Activated CD4-positive, alpha-beta memory T cell treated with anti-CD3 and anti-CD28 coated beads for 36 hours (primary cell): ENCODE measurements at regions not wholly inside any gene's neighbourhood (a gene's known extent, or its start where the extent isn't known, plus 50 kb on each side); places are given as distances from the start of the nearest gene placed in this dataset.

ENCODE experiments used
- CTCF ChIA-PET: fragments of 350-600 bp; sonication (Branson Sonifier 250); formaldehyde crosslinking; loops from one replicate; lab custom pipeline; 2021; ENCODE audit warnings: antibody characterized with exemption, inconsistent platforms; lab: Charles Lee
- POLR2A ChIA-PET: fragments of 350-600 bp; sonication (Branson Sonifier 250); formaldehyde crosslinking; loops from one replicate; lab custom pipeline; 2021; ENCODE audit warnings: antibody characterized with exemption; lab: Charles Lee
- DNase-seq: peaks from one replicate; pipeline ENCODE4 v3.0.0-alpha.2; 2020
- H3K27ac Mint-ChIP-seq: one replicate; pipeline ENCODE4 v1.8.0; 2021; ENCODE audit warnings: mixed read lengths
- H3K27me3 Mint-ChIP-seq: one replicate; pipeline ENCODE4 v1.8.0; 2021; ENCODE audit warnings: mixed read lengths
- H3K36me3 Mint-ChIP-seq: one replicate; pipeline ENCODE4 v1.8.0; 2021; ENCODE audit warnings: mixed read lengths
- H3K4me1 Mint-ChIP-seq: one replicate; pipeline ENCODE4 v1.8.0; 2021; ENCODE audit warnings: low read depth, mixed read lengths
- H3K4me3 Mint-ChIP-seq: one replicate; pipeline ENCODE4 v1.8.0; 2021; ENCODE audit warnings: mild to moderate bottlenecking, mixed read lengths
- H3K9me3 Mint-ChIP-seq: one replicate; pipeline ENCODE4 v1.8.0; 2021; ENCODE audit warnings: mixed read lengths
- intact Hi-C: fragments of 100-400 bp; cut with micrococcal nuclease; formaldehyde crosslinking; loops from one replicate; pipeline ENCODE4 v1.15.1; 2023

- CTCF ChIA-PET: interaction anchor here (2.4 kb wide), 1 partner anchor 276 kb away, joined by 16 read pairs; no protein-coding TSS in a partner anchor
- Mint-ChIP-seq H3K27me3 (peaks cover 1% of the 10 kb centered on the region), H3K36me3 (peaks cover 2% of the 10 kb centered on the region), H3K27ac (no peak overlapping the region), H3K4me3 (no peak overlapping the region), H3K4me1 (peaks cover 22% of the 10 kb centered on the region), H3K9me3 (no peaks in the 10 kb centered on the region)
- no peak for DNase-seq
- intact Hi-C loops: no loop called here
- POLR2A ChIA-PET: no interaction called here
These were observed 66.0 kb upstream of the IRF2 start for GRCh38 chr4:184540307-184540706.

- Mint-ChIP-seq H3K27me3 (no peaks in the 10 kb centered on the region), H3K9me3 (peaks cover 2% of the 10 kb centered on the region), H3K4me1 (peaks cover 38% of the 10 kb centered on the region), H3K4me3 (peak overlapping the region; percentile 95), H3K36me3 (peaks cover 2% of the 10 kb centered on the region), H3K27ac (peak overlapping the region; percentile 96)
- ChIA-PET POLR2A (interaction anchor here (0.5 to 4.5 kb wide), 9 partner anchors 24 to 848 kb away, joined by 3 to 56 read pairs (median 4); partner anchors contain the start of genes CASP3, IRF2 and PRIMPOL), CTCF (interaction anchor here (1.8 to 4.2 kb wide), 4 partner anchors 23 to 274 kb away, joined by 5 to 55 read pairs (median 23); no protein-coding TSS in a partner anchor)
- intact Hi-C loops: loop anchor here (1.0 kb wide), 1 partner anchor 117 kb away; no protein-coding TSS in a partner anchor
- DNase-seq: peak; percentile 75
These were observed 63.8 kb upstream of the IRF2 start for GRCh38 chr4:184538023-184538599.

GRCh38 chr4:184537269-184538022 lies 63.1 kb upstream of the IRF2 start:
- peak overlapping the region; percentile 96 for H3K27ac Mint-ChIP-seq
- H3K4me1 Mint-ChIP-seq: peaks cover 39% of the 10 kb centered on the region

GRCh38 chr4:184536881-184537248 lies 62.5 kb upstream of the IRF2 start:
- no peak for DNase-seq
- ChIA-PET POLR2A (interaction anchor here (0.6 to 4.5 kb wide), 9 partner anchors 22 to 274 kb away, joined by 3 to 56 read pairs (median 4); partner anchors contain the start of genes CASP3, IRF2 and PRIMPOL), CTCF (interaction anchor here (1.0 to 4.2 kb wide), 7 partner anchors 22 to 272 kb away, joined by 3 to 55 read pairs (median 5); partner anchors contain the start of gene IRF2)
- Mint-ChIP-seq H3K4me1 (peaks cover 41% of the 10 kb centered on the region), H3K27ac (peak overlapping the region; percentile 96), H3K9me3 (peaks cover 2% of the 10 kb centered on the region), H3K27me3 (no peaks in the 10 kb centered on the region), H3K36me3 (peaks cover 2% of the 10 kb centered on the region), H3K4me3 (peak overlapping the region; percentile 95)
- intact Hi-C loops: loop anchor here (1.0 kb wide), 7 partner anchors 63 to 273 kb away; partner anchors contain the start of genes CASP3, IRF2 and PRIMPOL

More at GRCh38 chr4:184537269-184538022, 63.1 kb upstream of the IRF2 start:
- POLR2A ChIA-PET: interaction anchor here (0.5 to 4.5 kb wide), 14 partner anchors 22 to 848 kb away, joined by 3 to 56 read pairs (median 4); partner anchors contain the start of genes CASP3, IRF2 and PRIMPOL
- H3K36me3 Mint-ChIP-seq: peaks cover 2% of the 10 kb centered on the region
- intact Hi-C loops: loop anchor here (1.0 kb wide), 8 partner anchors 63 to 273 kb away; partner anchors contain the start of genes CASP3, IRF2 and PRIMPOL
- peaks cover 2% of the 10 kb centered on the region for H3K9me3 Mint-ChIP-seq
- DNase-seq: peak; percentile 94
- H3K4me3 Mint-ChIP-seq: peak overlapping the region; percentile 95
- H3K27me3 Mint-ChIP-seq: no peaks in the 10 kb centered on the region
- CTCF ChIA-PET: interaction anchor here (1.0 to 4.2 kb wide), 7 partner anchors 22 to 272 kb away, joined by 3 to 55 read pairs (median 5); partner anchors contain the start of gene IRF2

- ChIA-PET CTCF (interaction anchor here (0.9 to 4.2 kb wide), 8 partner anchors 21 to 271 kb away, joined by 3 to 55 read pairs (median 7); partner anchors contain the start of gene IRF2), POLR2A (interaction anchor here (0.6 to 4.5 kb wide), 10 partner anchors 20 to 273 kb away, joined by 3 to 56 read pairs (median 4); partner anchors contain the start of gene IRF2)
- intact Hi-C loops: no loop called here
- Mint-ChIP-seq H3K9me3 (peaks cover 2% of the 10 kb centered on the region), H3K4me3 (peak overlapping the region; percentile 95), H3K36me3 (peaks cover 2% of the 10 kb centered on the region), H3K4me1 (peaks cover 39% of the 10 kb centered on the region), H3K27ac (peak overlapping the region; percentile 96), H3K27me3 (no peaks in the 10 kb centered on the region)
- no peak for DNase-seq
These were observed 61.9 kb upstream of the IRF2 start for GRCh38 chr4:184536065-184536880.

GRCh38 chr4:184534511-184535391 lies 60.4 kb upstream of the IRF2 start:
- H3K9me3 Mint-ChIP-seq: peaks cover 2% of the 10 kb centered on the region
- peaks cover 2% of the 10 kb centered on the region for H3K36me3 Mint-ChIP-seq
- H3K4me1 Mint-ChIP-seq: peaks cover 39% of the 10 kb centered on the region
- peak overlapping the region; percentile 45 for H3K4me3 Mint-ChIP-seq
- POLR2A ChIA-PET: interaction anchor here (0.7 to 4.5 kb wide), 12 partner anchors 19 to 269 kb away, joined by 3 to 56 read pairs (median 4); partner anchors contain the start of gene IRF2
- intact Hi-C loops: loop anchor here (1.0 to 5.0 kb wide), 7 partner anchors 20 to 668 kb away; partner anchors contain the start of genes CENPU and CFAP97
- H3K27me3 Mint-ChIP-seq: no peaks in the 10 kb centered on the region
- CTCF ChIA-PET: interaction anchor here (0.7 to 4.2 kb wide), 9 partner anchors 20 to 270 kb away, joined by 3 to 55 read pairs (median 6); partner anchors contain the start of gene IRF2
- DNase-seq: no peak
- peak overlapping the region; percentile 83 for H3K27ac Mint-ChIP-seq

- Mint-ChIP-seq H3K27ac (peak overlapping the region; percentile 33), H3K9me3 (peaks cover 2% of the 10 kb centered on the region), H3K36me3 (peaks cover 2% of the 10 kb centered on the region), H3K4me3 (no peak overlapping the region), H3K4me1 (peaks cover 42% of the 10 kb centered on the region), H3K27me3 (no peaks in the 10 kb centered on the region)
- intact Hi-C loops: loop anchor here (1.0 to 5.0 kb wide), 7 partner anchors 20 to 668 kb away; partner anchors contain the start of genes CENPU and CFAP97
- CTCF ChIA-PET: interaction anchor here (0.7 to 4.2 kb wide), 8 partner anchors 19 to 269 kb away, joined by 3 to 55 read pairs (median 8); partner anchors contain the start of gene IRF2
- no peak for DNase-seq
- POLR2A ChIA-PET: interaction anchor here (0.9 to 4.5 kb wide), 8 partner anchors 20 to 268 kb away, joined by 3 to 56 read pairs (median 4); partner anchors contain the start of gene IRF2
These were observed 59.6 kb upstream of the IRF2 start for GRCh38 chr4:184533908-184534307.

GRCh38 chr4:184531008-184531407 lies 56.7 kb upstream of the IRF2 start:
- DNase-seq: no peak
- POLR2A ChIA-PET: no interaction called here
- no peaks in the 10 kb centered on the region for H3K27me3 Mint-ChIP-seq
- H3K4me3 Mint-ChIP-seq: no peak overlapping the region
- peaks cover 2% of the 10 kb centered on the region for H3K9me3 Mint-ChIP-seq
- H3K4me1 Mint-ChIP-seq: peaks cover 35% of the 10 kb centered on the region
- CTCF ChIA-PET: interaction anchor here (1.2 kb wide), 1 partner anchor 16 kb away, joined by 3 read pairs; no protein-coding TSS in a partner anchor
- H3K36me3 Mint-ChIP-seq: no peaks in the 10 kb centered on the region
- intact Hi-C loops: loop anchor here (5.0 kb wide), 1 partner anchor 671 kb away; the partner anchor contains the start of gene CFAP97
- no peak overlapping the region for H3K27ac Mint-ChIP-seq

- no peak overlapping the region for H3K4me3 Mint-ChIP-seq
- H3K9me3 Mint-ChIP-seq: peaks cover 15% of the 10 kb centered on the region
- intact Hi-C loops: no loop called here
- H3K4me1 Mint-ChIP-seq: peaks cover 19% of the 10 kb centered on the region
- peaks cover 10% of the 10 kb centered on the region for H3K36me3 Mint-ChIP-seq
- DNase-seq: no peak
- H3K27me3 Mint-ChIP-seq: no peaks in the 10 kb centered on the region
- no peak overlapping the region for H3K27ac Mint-ChIP-seq
- ChIA-PET CTCF (no interaction called here), POLR2A (no interaction called here)
These were observed 54.9 kb upstream of the IRF2 start for GRCh38 chr4:184529283-184529682.

GRCh38 chr4:184528713-184529112 lies 54.4 kb upstream of the IRF2 start:
- CTCF ChIA-PET: no interaction called here
- Mint-ChIP-seq H3K36me3 (peaks cover 13% of the 10 kb centered on the region), H3K4me1 (peaks cover 17% of the 10 kb centered on the region), H3K27me3 (no peaks in the 10 kb centered on the region), H3K9me3 (peaks cover 19% of the 10 kb centered on the region), H3K4me3 (no peak overlapping the region), H3K27ac (no peak overlapping the region)
- POLR2A ChIA-PET: no interaction called here
- DNase-seq: no peak
- intact Hi-C loops: no loop called here
